OCI-LY7 (cell line): ENCODE measurements at regions not wholly inside any gene's neighbourhood (a gene's known extent, or its start where the extent isn't known, plus 50 kb on each side); places are given as distances from the start of the nearest gene placed in this dataset.

Source experiments
- BruUV-seq: library from RNA; stranded (reverse); fragments of 400-500 nt; replicated peaks from 2 replicates; lab custom pipeline; 2021; lab: Mats Ljungman, UMichigan
- CTCF ChIA-PET: fragments of 300-600 bp; sonication (Branson Sonifier 250); formaldehyde crosslinking; loops from one replicate; lab custom pipeline; 2022; ENCODE audit warnings: antibody characterized with exemption; ENCODE audit not compliant: unreplicated experiment; lab: Charles Lee
- POLR2A ChIA-PET: fragments of 300-600 bp; sonication (Branson Sonifier 250); formaldehyde crosslinking; loops from one replicate; lab custom pipeline; 2022; ENCODE audit warnings: antibody characterized with exemption; lab: Charles Lee
- DNase-seq: peaks from one replicate; pipeline ENCODE4 v3.0.0-alpha.2; 2015; ENCODE audit warnings: low spot score
- H2AFZ ChIP-seq: fragments of 200-600 bp; sonication (generic), shearing (Covaris generic); 2 replicates; pipeline ENCODE4 v1.6.1; 2014; ENCODE audit warnings: mild to moderate bottlenecking, antibody characterized with exemption, low read length, moderate library complexity
- H3K27ac ChIP-seq: fragments of 200-600 bp; sonication (generic); 2 replicates; pipeline ENCODE4 v1.5.1; 2014; ENCODE audit warnings: mixed run types, low read depth, mild to moderate bottlenecking, moderate library complexity, low read length, inconsistent platforms; ENCODE audit not compliant: poor library complexity, severe bottlenecking
- H3K36me3 ChIP-seq: fragments of 200-600 bp; sonication (generic); 2 replicates; pipeline ENCODE4 v1.6.1; 2014; ENCODE audit warnings: mild to moderate bottlenecking, antibody characterized with exemption, low read length, moderate library complexity, mixed read lengths; ENCODE audit not compliant: insufficient read depth
- H3K4me1 ChIP-seq: fragments of 200-600 bp; sonication (generic); 2 replicates; pipeline ENCODE4 v1.5.1; 2014; ENCODE audit warnings: mild to moderate bottlenecking, low read length; ENCODE audit not compliant: insufficient read depth, poor library complexity, severe bottlenecking
- H3K4me2 ChIP-seq: fragments of 200-600 bp; sonication (generic); 2 replicates; pipeline ENCODE4 v1.6.1; 2014; ENCODE audit warnings: mild to moderate bottlenecking, low read length
- H3K4me3 ChIP-seq: fragments of 200-600 bp; sonication (generic); 2 replicates; pipeline ENCODE4 v1.5.1; 2014; ENCODE audit warnings: mild to moderate bottlenecking, low read depth, low read length; ENCODE audit not compliant: poor library complexity, severe bottlenecking
- H3K79me2 ChIP-seq: fragments of 200-600 bp; sonication (generic); 2 replicates; pipeline ENCODE4 v1.6.1; 2016; ENCODE audit warnings: low read depth, mild to moderate bottlenecking, low read length, moderate library complexity, mixed read lengths; ENCODE audit not compliant: insufficient read depth
- H3K9me2 ChIP-seq: fragments of 200-600 bp; sonication (generic); 2 replicates; pipeline ENCODE4 v1.6.1; 2016; ENCODE audit warnings: mild to moderate bottlenecking, low read length, mixed read lengths; ENCODE audit not compliant: insufficient read depth
- H3K9me3 ChIP-seq: fragments of 200-600 bp; sonication (generic); 2 replicates; pipeline ENCODE4 v1.6.1; 2014; ENCODE audit warnings: mild to moderate bottlenecking, mixed run types, low read length, mixed read lengths
- H4K20me1 ChIP-seq: fragments of 200-600 bp; sonication (generic); 2 replicates; pipeline ENCODE4 v1.6.1; 2014; ENCODE audit warnings: mild to moderate bottlenecking, antibody characterized with exemption, low read length, moderate library complexity, mixed read lengths; ENCODE audit not compliant: insufficient read depth
- EZH2phosphoT487 ChIP-seq: fragments of 200-600 bp; sonication (generic); IDR thresholded peaks from 2 replicates; pipeline ENCODE4 v1.6.1; 2018; ENCODE audit warnings: low read depth, borderline replicate concordance, mild to moderate bottlenecking, mixed run types, antibody characterized with exemption, low read length, moderate library complexity, mixed read lengths
- intact Hi-C: fragments of 100-400 bp; cut with micrococcal nuclease; formaldehyde crosslinking; loops from one replicate; pipeline ENCODE4 v1.10.0; 2022; ENCODE audit not compliant: unreplicated experiment
- TF ChIP-seq, protein P1 (sequence below): fragments of 200-600 bp; sonication (generic); conservative IDR thresholded peaks from 2 replicates; pipeline ENCODE4 v1.5.1; 2014; ENCODE audit warnings: mild to moderate bottlenecking, antibody characterized with exemption, low read length, moderate library complexity, mixed read lengths

DNA sequence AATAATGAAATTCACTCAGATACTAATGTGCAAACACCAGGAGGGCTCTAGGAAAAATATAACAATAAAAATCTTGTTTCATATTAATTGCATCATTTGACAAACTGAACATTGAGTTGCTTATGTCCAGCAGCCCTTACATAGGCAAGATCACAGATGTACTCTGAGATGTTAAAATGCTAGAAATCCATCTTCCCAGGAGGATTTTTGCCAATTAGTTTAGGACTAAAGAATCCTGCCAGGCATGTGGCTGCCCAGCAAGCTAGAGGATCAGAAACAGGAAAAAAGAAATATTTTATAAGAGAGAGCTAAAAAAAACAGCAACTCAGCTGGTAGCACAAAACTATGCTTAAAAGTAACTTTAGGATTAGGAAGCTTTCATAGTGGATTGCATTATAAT is 407.8 kb downstream of the NXPH1 start:
- intact Hi-C loops, result no loop called here
- Histone ChIP-seq H3K36me3 (no peaks in the 10 kb centered on the region), H3K4me2 (no peak overlapping the region), H4K20me1 (no peaks in the 10 kb centered on the region), H2AFZ (no peak overlapping the region), H3K79me2 (no peaks in the 10 kb centered on the region), H3K27ac (no peak overlapping the region), H3K4me3 (no peak overlapping the region), H3K4me1 (no peaks in the 10 kb centered on the region), H3K9me2 (no peaks in the 10 kb centered on the region), H3K9me3 (no peaks in the 10 kb centered on the region)
- no peak for DNase-seq
- ChIA-PET CTCF (no interaction called here), POLR2A (interaction anchor here (2.1 kb wide), 1 partner anchor 13 kb away, joined by 5 read pairs; no protein-coding TSS in a partner anchor)
- no peak for TF ChIP-seq EZH2phosphoT487
- TF ChIP-seq, protein P1, sequence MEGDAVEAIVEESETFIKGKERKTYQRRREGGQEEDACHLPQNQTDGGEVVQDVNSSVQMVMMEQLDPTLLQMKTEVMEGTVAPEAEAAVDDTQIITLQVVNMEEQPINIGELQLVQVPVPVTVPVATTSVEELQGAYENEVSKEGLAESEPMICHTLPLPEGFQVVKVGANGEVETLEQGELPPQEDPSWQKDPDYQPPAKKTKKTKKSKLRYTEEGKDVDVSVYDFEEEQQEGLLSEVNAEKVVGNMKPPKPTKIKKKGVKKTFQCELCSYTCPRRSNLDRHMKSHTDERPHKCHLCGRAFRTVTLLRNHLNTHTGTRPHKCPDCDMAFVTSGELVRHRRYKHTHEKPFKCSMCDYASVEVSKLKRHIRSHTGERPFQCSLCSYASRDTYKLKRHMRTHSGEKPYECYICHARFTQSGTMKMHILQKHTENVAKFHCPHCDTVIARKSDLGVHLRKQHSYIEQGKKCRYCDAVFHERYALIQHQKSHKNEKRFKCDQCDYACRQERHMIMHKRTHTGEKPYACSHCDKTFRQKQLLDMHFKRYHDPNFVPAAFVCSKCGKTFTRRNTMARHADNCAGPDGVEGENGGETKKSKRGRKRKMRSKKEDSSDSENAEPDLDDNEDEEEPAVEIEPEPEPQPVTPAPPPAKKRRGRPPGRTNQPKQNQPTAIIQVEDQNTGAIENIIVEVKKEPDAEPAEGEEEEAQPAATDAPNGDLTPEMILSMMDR, result no peak
- BruUV-seq, result no TSS peak

DNA sequence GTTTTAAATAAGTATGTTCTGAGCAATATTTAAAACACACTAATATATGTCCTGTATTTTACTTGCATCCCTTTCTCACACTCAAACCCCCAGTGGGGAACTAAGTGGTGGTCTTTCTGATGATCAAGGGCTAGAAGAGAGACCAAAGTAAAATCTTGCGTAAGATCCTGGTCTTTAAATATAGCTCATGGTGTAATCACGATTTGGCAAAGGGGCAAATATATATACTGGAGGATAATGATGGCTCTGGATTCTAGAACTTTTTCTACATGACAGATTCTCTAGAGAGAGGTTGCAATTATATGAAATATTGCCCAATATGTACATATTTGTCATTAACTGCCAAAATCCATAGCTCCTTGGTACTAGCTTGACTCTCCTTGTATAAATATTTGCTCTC is 438.3 kb downstream of the NXPH1 start:
- ChIA-PET CTCF (no interaction called here), POLR2A (no interaction called here)
- no TSS peak for BruUV-seq
- Histone ChIP-seq H3K9me3 (no peaks in the 10 kb centered on the region), H3K4me1 (no peaks in the 10 kb centered on the region), H3K27ac (no peak overlapping the region), H2AFZ (no peak overlapping the region), H3K4me2 (no peak overlapping the region), H3K79me2 (no peaks in the 10 kb centered on the region), H3K36me3 (no peaks in the 10 kb centered on the region), H4K20me1 (no peaks in the 10 kb centered on the region), H3K4me3 (no peak overlapping the region), H3K9me2 (no peaks in the 10 kb centered on the region)
- no peak for TF ChIP-seq EZH2phosphoT487
- TF ChIP-seq, protein P1, result no peak
- intact Hi-C loops, result no loop called here
- no peak for DNase-seq

DNA sequence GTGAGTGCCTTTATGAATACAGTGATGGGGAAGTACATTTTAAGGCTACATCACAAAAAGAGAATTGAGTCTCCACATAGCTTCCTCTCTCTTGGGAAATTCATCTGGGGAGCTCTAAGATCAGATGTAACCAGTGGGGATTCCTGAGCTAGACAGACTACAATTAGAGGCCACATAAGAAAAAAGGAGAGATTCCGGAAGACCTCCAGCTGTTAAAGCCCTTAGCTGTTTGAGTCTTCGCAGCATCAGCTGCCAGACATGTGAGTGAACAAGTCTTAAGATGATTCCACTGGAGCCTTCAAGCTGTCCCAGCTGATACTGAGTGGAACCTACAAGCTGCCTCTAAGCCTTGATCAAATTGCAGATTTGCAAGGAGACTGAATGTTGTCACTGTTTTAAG is 448.5 kb downstream of the NXPH1 start:
- TF ChIP-seq EZH2phosphoT487, result no peak
- TF ChIP-seq, protein P1, result no peak
- H3K9me3 ChIP-seq, result no peaks in the 10 kb centered on the region
- BruUV-seq, result no TSS peak

More for the DNA sequence above, 448.5 kb downstream of the NXPH1 start:
- POLR2A ChIA-PET, result no interaction called here
- H3K36me3 ChIP-seq, result no peaks in the 10 kb centered on the region
- H3K27ac ChIP-seq, result no peak overlapping the region
- H3K79me2 ChIP-seq, result no peaks in the 10 kb centered on the region
- no peak overlapping the region for H2AFZ ChIP-seq
- H3K4me3 ChIP-seq, result no peak overlapping the region
- H3K4me2 ChIP-seq, result no peak overlapping the region
- intact Hi-C loops, result no loop called here
- H3K9me2 ChIP-seq, result no peaks in the 10 kb centered on the region
- H4K20me1 ChIP-seq, result no peaks in the 10 kb centered on the region
- CTCF ChIA-PET, result no interaction called here
- H3K4me1 ChIP-seq, result no peaks in the 10 kb centered on the region
- no peak for DNase-seq
